Suprapubic skin (tissue), 4 donors: ENCODE measurements at regions not wholly inside any gene's neighbourhood (a gene's known extent, or its start where the extent isn't known, plus 50 kb on each side); places are given as distances from the start of the nearest gene placed in this dataset.

ENCODE experiments used
- DNase-seq, 2 donors: peaks; one replicate each; pipeline ENCODE4 v3.0.0-alpha.2; 2019; ENCODE audit warnings: low spot score in 2 of 2
- H3K27ac ChIP-seq: fragments of 200-600 bp; sonication (generic); one replicate; pipeline ENCODE4 v1.5.1; 2019
- H3K27me3 ChIP-seq: fragments of 200-600 bp; sonication (generic); one replicate; pipeline ENCODE4 v1.5.1; 2019
- H3K36me3 ChIP-seq: fragments of 200-600 bp; sonication (generic); one replicate; pipeline ENCODE4 v1.5.1; 2019
- H3K4me1 ChIP-seq: fragments of 200-600 bp; sonication (generic); one replicate; pipeline ENCODE4 v1.5.1; 2019
- H3K4me3 ChIP-seq: fragments of 200-600 bp; sonication (generic); one replicate; pipeline ENCODE4 v1.5.1; 2019; ENCODE audit warnings: mild to moderate bottlenecking
- H3K9me3 ChIP-seq: fragments of 200-600 bp; sonication (generic); one replicate; pipeline ENCODE4 v1.5.1; 2019
- CTCF ChIP-seq, 2 donors: fragments of 200-600 bp in 1 of 2; fragments of 450-650 bp in 1 of 2; sonication (generic) in 1 of 2; IDR thresholded peaks; one replicate each; pipeline ENCODE4 v1.5.1; 2016 to 2019; ENCODE audit warnings: antibody characterized with exemption in 2 of 2, mild to moderate bottlenecking in 1 of 2, moderate library complexity in 1 of 2
- EP300 ChIP-seq: sonication (generic); formaldehyde crosslinking; IDR thresholded peaks from one replicate; pipeline ENCODE4 v1.6.1; 2017; ENCODE audit warnings: antibody characterized with exemption
- POLR2A ChIP-seq, 2 donors: fragments of 450-650 bp; IDR thresholded peaks; one replicate each; pipeline ENCODE4 v1.6.1; 2017; ENCODE audit warnings: antibody characterized with exemption in 2 of 2, mild to moderate bottlenecking in 2 of 2, moderate library complexity in 2 of 2
- POLR2AphosphoS5 ChIP-seq, 3 donors: sonication (generic); formaldehyde crosslinking; IDR thresholded peaks; one replicate each; pipeline ENCODE4 v1.6.1; 2017; ENCODE audit warnings: antibody characterized with exemption in 3 of 3
- WGBS: methylation state at CpG from one replicate; pipeline ENCODE4 v1.1.5; 2018; 5-methylcytosine and 5-hydroxymethylcytosine counted together

- TF ChIP-seq POLR2AphosphoS5 (IDR thresholded peaks at IDR 0.05) (no peak), CTCF (IDR thresholded peaks at IDR 0.05) (no peak), EP300 (no peak), POLR2A (IDR thresholded peaks at IDR 0.05) (no peak)
- no peak overlapping the region for H3K27ac ChIP-seq
Observed at GRCh38 chr4:43456383-43456782, 563.9 kb downstream of the GRXCR1 start.

GRCh38 chr4:43457866-43458265 is 565.4 kb downstream of the GRXCR1 start:
- H3K4me1 ChIP-seq, result no peaks in the 10 kb centered on the region
- WGBS, result 58% methylated on average over 2 of the region's 2 CpGs
- no peaks in the 10 kb centered on the region for H3K9me3 ChIP-seq
- H3K27ac ChIP-seq, result no peak overlapping the region
- no peaks in the 10 kb centered on the region for H3K27me3 ChIP-seq
- no peak for DNase-seq
- no peak overlapping the region for H3K4me3 ChIP-seq
- TF ChIP-seq POLR2AphosphoS5 (IDR thresholded peaks at IDR 0.05) (no peak), CTCF (IDR thresholded peaks at IDR 0.05) (no peak)
- H3K36me3 ChIP-seq, result no peaks in the 10 kb centered on the region

More at GRCh38 chr4:43456383-43456782, 563.9 kb downstream of the GRXCR1 start:
- H3K4me3 ChIP-seq, result no peak overlapping the region
- 72% methylated on average over 2 of the region's 2 CpGs for WGBS
- no peak for DNase-seq
- H3K27me3 ChIP-seq, result no peaks in the 10 kb centered on the region
- no peaks in the 10 kb centered on the region for H3K36me3 ChIP-seq
- H3K9me3 ChIP-seq, result no peaks in the 10 kb centered on the region
- no peaks in the 10 kb centered on the region for H3K4me1 ChIP-seq

GRCh38 chr4:43458293-43458692 is 565.8 kb downstream of the GRXCR1 start:
- TF ChIP-seq EP300, result no peak
- no peak for TF ChIP-seq POLR2A (IDR thresholded peaks at IDR 0.05)
- no peak for TF ChIP-seq CTCF (IDR thresholded peaks at IDR 0.05)
- no peak for TF ChIP-seq POLR2AphosphoS5 (IDR thresholded peaks at IDR 0.05)
- Histone ChIP-seq H3K27ac (no peak overlapping the region), H3K36me3 (no peaks in the 10 kb centered on the region), H3K27me3 (no peaks in the 10 kb centered on the region), H3K4me1 (no peaks in the 10 kb centered on the region), H3K4me3 (no peak overlapping the region), H3K9me3 (no peaks in the 10 kb centered on the region)
- 61% methylated on average over 4 of the region's 4 CpGs for WGBS
- DNase-seq, result no peak

GRCh38 chr4:43471950-43472349 is 579.4 kb downstream of the GRXCR1 start:
- no peak for TF ChIP-seq POLR2A (IDR thresholded peaks at IDR 0.05)
- no peaks in the 10 kb centered on the region for H3K4me1 ChIP-seq
- no peak overlapping the region for H3K27ac ChIP-seq
- H3K27me3 ChIP-seq, result no peaks in the 10 kb centered on the region
- 77% methylated on average over 5 of the region's 5 CpGs for WGBS
- DNase-seq, result no peak
- H3K9me3 ChIP-seq, result peaks cover 26% of the 10 kb centered on the region
- H3K36me3 ChIP-seq, result no peaks in the 10 kb centered on the region
- H3K4me3 ChIP-seq, result no peak overlapping the region

- Histone ChIP-seq H3K4me1 (no peaks in the 10 kb centered on the region), H3K9me3 (peaks cover 16% of the 10 kb centered on the region), H3K27me3 (no peaks in the 10 kb centered on the region), H3K36me3 (no peaks in the 10 kb centered on the region), H3K27ac (no peak overlapping the region), H3K4me3 (no peak overlapping the region)
- no peak for DNase-seq
- 50% methylated on average over 1 of the region's 1 CpG for WGBS
- TF ChIP-seq EP300, result no peak
- TF ChIP-seq POLR2AphosphoS5 (IDR thresholded peaks at IDR 0.05), result no peak
- no peak for TF ChIP-seq CTCF (IDR thresholded peaks at IDR 0.05)
- no peak for TF ChIP-seq POLR2A (IDR thresholded peaks at IDR 0.05)
Observed at GRCh38 chr4:43481526-43481925, 589.0 kb downstream of the GRXCR1 start.

- no peak overlapping the region for H3K27ac ChIP-seq
- no peak overlapping the region for H3K4me3 ChIP-seq
- no peak for TF ChIP-seq CTCF (IDR thresholded peaks at IDR 0.05)
- TF ChIP-seq POLR2A (IDR thresholded peaks at IDR 0.05), result no peak
- no peak for TF ChIP-seq POLR2AphosphoS5 (IDR thresholded peaks at IDR 0.05)
- TF ChIP-seq EP300, result no peak
- 57% methylated on average over 4 of the region's 4 CpGs for WGBS
- H3K9me3 ChIP-seq, result peaks cover 10% of the 10 kb centered on the region
- DNase-seq, result no peak
- H3K36me3 ChIP-seq, result no peaks in the 10 kb centered on the region
- H3K27me3 ChIP-seq, result no peaks in the 10 kb centered on the region
- H3K4me1 ChIP-seq, result no peaks in the 10 kb centered on the region
Observed at GRCh38 chr4:43485196-43485595, 592.7 kb downstream of the GRXCR1 start.
